GM23338 (cell line): ENCODE measurements at regions not wholly inside any gene's neighbourhood (a gene's known extent, or its start where the extent isn't known, plus 50 kb on each side); places are given as distances from the start of the nearest gene placed in this dataset.

Experiments used
- CREB1 ChIP-seq: fragments of 250-450 bp; sonication (Bioruptor Pico); IDR thresholded peaks from 2 replicates; pipeline ENCODE4 v1.5.0; 2020; ENCODE audit warnings: low read depth, mild to moderate bottlenecking, moderate library complexity
- EZH2 ChIP-seq: fragments of 200-600 bp; sonication (generic); IDR thresholded peaks from one replicate; pipeline ENCODE4 v1.8.0; 2017; ENCODE audit warnings: antibody characterized with exemption, mild to moderate bottlenecking, low read depth; ENCODE audit not compliant: unreplicated experiment
- EZH2phosphoT487 ChIP-seq: fragments of 200-600 bp; sonication (generic); IDR thresholded peaks from one replicate; pipeline ENCODE4 v1.8.1; 2018; ENCODE audit warnings: antibody characterized with exemption; ENCODE audit not compliant: unreplicated experiment
- JUNB ChIP-seq: IDR thresholded peaks from one replicate; pipeline ENCODE4 v1.6.1; 2016; ENCODE audit warnings: antibody characterized with exemption; ENCODE audit not compliant: unreplicated experiment
- NANOG ChIP-seq: IDR thresholded peaks from 2 replicates; pipeline ENCODE4 v1.6.1; 2016; ENCODE audit warnings: antibody characterized with exemption, borderline replicate concordance
- POLR2AphosphoS5 ChIP-seq: IDR thresholded peaks from 2 replicates; pipeline ENCODE4 v1.6.1; 2016; ENCODE audit warnings: antibody characterized with exemption, low read depth
- ZNF331 ChIP-seq: fragments of 250-450 bp; sonication (Bioruptor Pico); IDR thresholded peaks from 2 replicates; pipeline ENCODE4 v1.5.0; 2020; ENCODE audit warnings: low read depth, mild to moderate bottlenecking, moderate library complexity
- TF ChIP-seq, protein P1 (sequence below), 2 experiments: fragments of 200-600 bp in 1 of 2; sonication (generic) in 1 of 2; conservative IDR thresholded peaks; 2 replicates each; pipeline versions ENCODE4 v1.5.1 to v1.6.1; 2016 to 2017; ENCODE audit warnings: antibody characterized with exemption in 2 of 2, low read depth in 2 of 2, mild to moderate bottlenecking in 2 of 2, moderate library complexity in 1 of 2
- TF ChIP-seq, protein P2 (sequence below): IDR thresholded peaks from one replicate; pipeline ENCODE4 v1.6.1; 2018; ENCODE audit warnings: antibody characterized with exemption; ENCODE audit not compliant: unreplicated experiment

DNA sequence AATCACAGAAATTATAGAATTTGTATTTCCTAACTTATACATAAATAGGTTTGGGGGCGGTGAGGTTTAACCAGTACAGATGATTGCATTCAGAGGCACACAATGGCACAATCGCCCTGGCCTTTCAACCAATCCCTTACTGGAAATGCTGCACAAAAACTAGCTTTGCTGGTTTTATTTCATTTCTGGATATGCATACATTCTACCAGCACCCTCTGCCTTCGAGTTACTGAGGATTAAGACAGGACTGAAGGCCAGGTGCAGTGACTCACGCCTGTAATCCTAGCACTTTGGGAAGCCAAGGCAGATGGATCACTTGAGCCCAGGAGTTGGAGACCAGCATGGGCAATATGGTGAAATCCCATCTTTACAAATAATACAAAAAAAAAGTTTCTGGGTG is 336.1 kb downstream of the ARRDC4 start:
- no peak for TF ChIP-seq EZH2
- TF ChIP-seq, protein P1, sequence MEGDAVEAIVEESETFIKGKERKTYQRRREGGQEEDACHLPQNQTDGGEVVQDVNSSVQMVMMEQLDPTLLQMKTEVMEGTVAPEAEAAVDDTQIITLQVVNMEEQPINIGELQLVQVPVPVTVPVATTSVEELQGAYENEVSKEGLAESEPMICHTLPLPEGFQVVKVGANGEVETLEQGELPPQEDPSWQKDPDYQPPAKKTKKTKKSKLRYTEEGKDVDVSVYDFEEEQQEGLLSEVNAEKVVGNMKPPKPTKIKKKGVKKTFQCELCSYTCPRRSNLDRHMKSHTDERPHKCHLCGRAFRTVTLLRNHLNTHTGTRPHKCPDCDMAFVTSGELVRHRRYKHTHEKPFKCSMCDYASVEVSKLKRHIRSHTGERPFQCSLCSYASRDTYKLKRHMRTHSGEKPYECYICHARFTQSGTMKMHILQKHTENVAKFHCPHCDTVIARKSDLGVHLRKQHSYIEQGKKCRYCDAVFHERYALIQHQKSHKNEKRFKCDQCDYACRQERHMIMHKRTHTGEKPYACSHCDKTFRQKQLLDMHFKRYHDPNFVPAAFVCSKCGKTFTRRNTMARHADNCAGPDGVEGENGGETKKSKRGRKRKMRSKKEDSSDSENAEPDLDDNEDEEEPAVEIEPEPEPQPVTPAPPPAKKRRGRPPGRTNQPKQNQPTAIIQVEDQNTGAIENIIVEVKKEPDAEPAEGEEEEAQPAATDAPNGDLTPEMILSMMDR (conservative IDR thresholded peaks at IDR 0.05; ENCODE audit: low read depth in 2 of 2): no peak
- no peak for TF ChIP-seq EZH2phosphoT487
- TF ChIP-seq CREB1 (CRISPR knock-in tag): no peak
- TF ChIP-seq NANOG: no peak
- TF ChIP-seq ZNF331 (CRISPR knock-in tag): no peak
- TF ChIP-seq POLR2AphosphoS5: no peak
- TF ChIP-seq, protein P2, sequence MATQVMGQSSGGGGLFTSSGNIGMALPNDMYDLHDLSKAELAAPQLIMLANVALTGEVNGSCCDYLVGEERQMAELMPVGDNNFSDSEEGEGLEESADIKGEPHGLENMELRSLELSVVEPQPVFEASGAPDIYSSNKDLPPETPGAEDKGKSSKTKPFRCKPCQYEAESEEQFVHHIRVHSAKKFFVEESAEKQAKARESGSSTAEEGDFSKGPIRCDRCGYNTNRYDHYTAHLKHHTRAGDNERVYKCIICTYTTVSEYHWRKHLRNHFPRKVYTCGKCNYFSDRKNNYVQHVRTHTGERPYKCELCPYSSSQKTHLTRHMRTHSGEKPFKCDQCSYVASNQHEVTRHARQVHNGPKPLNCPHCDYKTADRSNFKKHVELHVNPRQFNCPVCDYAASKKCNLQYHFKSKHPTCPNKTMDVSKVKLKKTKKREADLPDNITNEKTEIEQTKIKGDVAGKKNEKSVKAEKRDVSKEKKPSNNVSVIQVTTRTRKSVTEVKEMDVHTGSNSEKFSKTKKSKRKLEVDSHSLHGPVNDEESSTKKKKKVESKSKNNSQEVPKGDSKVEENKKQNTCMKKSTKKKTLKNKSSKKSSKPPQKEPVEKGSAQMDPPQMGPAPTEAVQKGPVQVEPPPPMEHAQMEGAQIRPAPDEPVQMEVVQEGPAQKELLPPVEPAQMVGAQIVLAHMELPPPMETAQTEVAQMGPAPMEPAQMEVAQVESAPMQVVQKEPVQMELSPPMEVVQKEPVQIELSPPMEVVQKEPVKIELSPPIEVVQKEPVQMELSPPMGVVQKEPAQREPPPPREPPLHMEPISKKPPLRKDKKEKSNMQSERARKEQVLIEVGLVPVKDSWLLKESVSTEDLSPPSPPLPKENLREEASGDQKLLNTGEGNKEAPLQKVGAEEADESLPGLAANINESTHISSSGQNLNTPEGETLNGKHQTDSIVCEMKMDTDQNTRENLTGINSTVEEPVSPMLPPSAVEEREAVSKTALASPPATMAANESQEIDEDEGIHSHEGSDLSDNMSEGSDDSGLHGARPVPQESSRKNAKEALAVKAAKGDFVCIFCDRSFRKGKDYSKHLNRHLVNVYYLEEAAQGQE: no peak
- no peak for TF ChIP-seq JUNB
